Transverse colon (tissue), 4 donors: ENCODE measurements at regions not wholly inside any gene's neighbourhood (a gene's known extent, or its start where the extent isn't known, plus 50 kb on each side); places are given as distances from the start of the nearest gene placed in this dataset.

ENCODE experiments used
- DNase-seq: peaks from one replicate; pipeline ENCODE4 v3.0.0-alpha.2; 2019
- H3K27ac ChIP-seq, 4 donors: fragments of 200-600 bp; sonication (generic); 2 replicates each; pipeline ENCODE4 v1.5.1; 2016 to 2018; ENCODE audit warnings: inconsistent platforms in 4 of 4
- H3K27me3 ChIP-seq: fragments of 200-600 bp; sonication (generic); 2 replicates; pipeline ENCODE4 v1.5.1; 2017; ENCODE audit warnings: inconsistent platforms
- H3K36me3 ChIP-seq, 4 donors: fragments of 200-600 bp; sonication (generic); 2 replicates each; pipeline ENCODE4 v1.5.1; 2017 to 2019; ENCODE audit warnings: inconsistent platforms in 4 of 4
- H3K4me1 ChIP-seq, 4 donors: fragments of 200-600 bp; sonication (generic); 2 replicates each; pipeline ENCODE4 v1.5.1; 2017 to 2020; ENCODE audit warnings: inconsistent platforms in 4 of 4
- H3K4me3 ChIP-seq, 4 donors: fragments of 200-600 bp; sonication (generic); 1 replicate in 1 of 4; 2 replicates in 3 of 4; pipeline versions ENCODE4 v1.5.1 to v1.6.1; 2017 to 2019; ENCODE audit warnings: inconsistent platforms in 4 of 4
- H3K9me3 ChIP-seq, 2 donors: fragments of 200-600 bp; sonication (generic); 2 replicates each; pipeline ENCODE4 v1.5.1; 2017 to 2019; ENCODE audit warnings: inconsistent platforms in 2 of 2
- EP300 ChIP-seq: sonication (generic); formaldehyde crosslinking; IDR thresholded peaks from one replicate; pipeline ENCODE4 v1.6.1; 2017; ENCODE audit warnings: antibody characterized with exemption, low read depth
- POLR2A ChIP-seq: fragments of 450-650 bp; IDR thresholded peaks from one replicate; pipeline ENCODE4 v1.6.1; 2016; ENCODE audit warnings: antibody characterized with exemption, mild to moderate bottlenecking, moderate library complexity
- POLR2AphosphoS5 ChIP-seq, 3 donors: sonication (generic); formaldehyde crosslinking; IDR thresholded peaks; one replicate each; pipeline ENCODE4 v1.6.1; 2016; ENCODE audit warnings: antibody characterized with exemption in 3 of 3
- WGBS, 2 donors: methylation state at CpG; one replicate each; pipeline ENCODE4 v1.1.5; 2018; ENCODE audit warnings: low coverage in 1 of 2; 5-methylcytosine and 5-hydroxymethylcytosine counted together
- in situ Hi-C, 4 donors: fragments of 200-750 bp; cut with MboI; loops; one replicate each; pipeline versions ENCODE4 v1.15.0 to v1.15.1; 2017; ENCODE audit warnings: low sequenced_read_pairs in 3 of 4, low pct_ligation_motif_present in 1 of 4, low pct_unique_long_range_greater_than_20kb in 1 of 4
- intact Hi-C: fragments of 100-400 bp; cut with DNase I; formaldehyde crosslinking; loops from one replicate; pipeline ENCODE4 v1.15.1; 2023; ENCODE audit warnings: low total_unique reads
- TF ChIP-seq, protein P1 (sequence below), 5 experiments: fragments of 200-600 bp in 3 of 5; fragments of 450-650 bp in 2 of 5; sonication (generic) in 3 of 5; IDR thresholded peaks; 1 replicate in 2 of 5; 2 replicates in 3 of 5; pipeline ENCODE4 v1.5.1; 2016 to 2017; ENCODE audit warnings: antibody characterized with exemption in 5 of 5, inconsistent platforms in 3 of 5, mild to moderate bottlenecking in 2 of 5, moderate library complexity in 1 of 5

DNA sequence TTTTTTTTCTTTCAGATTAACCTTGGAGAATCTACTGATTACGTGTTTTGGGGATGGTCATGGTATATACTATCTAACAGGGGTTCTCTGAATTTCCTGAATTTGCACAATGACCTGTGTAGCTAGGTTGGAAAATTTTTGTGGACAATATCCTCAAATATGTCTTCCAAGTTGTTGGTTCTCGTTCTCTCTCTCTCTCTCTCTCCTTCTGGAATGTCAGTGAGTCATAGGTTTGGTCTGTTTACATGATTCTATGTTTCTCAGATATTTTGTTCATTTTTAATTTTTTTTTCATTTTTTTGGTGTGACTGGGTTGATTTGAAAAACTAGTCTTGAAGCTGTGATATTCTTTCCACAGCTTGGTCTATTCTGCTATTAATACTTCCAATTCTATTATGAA, 604.0 kb upstream of the ANO3 start:
- Histone ChIP-seq H3K4me1 (no peaks in the 10 kb centered on the region), H3K27me3 (no peaks in the 10 kb centered on the region), H3K27ac (no peak overlapping the region), H3K36me3 (no peaks in the 10 kb centered on the region), H3K4me3 (no peak overlapping the region), H3K9me3 (no peaks in the 10 kb centered on the region)
- in situ Hi-C loops = no loop called here
- no peak for TF ChIP-seq EP300
- TF ChIP-seq POLR2AphosphoS5 (IDR thresholded peaks at IDR 0.05) = no peak
- no peak for TF ChIP-seq POLR2A
- TF ChIP-seq, protein P1, sequence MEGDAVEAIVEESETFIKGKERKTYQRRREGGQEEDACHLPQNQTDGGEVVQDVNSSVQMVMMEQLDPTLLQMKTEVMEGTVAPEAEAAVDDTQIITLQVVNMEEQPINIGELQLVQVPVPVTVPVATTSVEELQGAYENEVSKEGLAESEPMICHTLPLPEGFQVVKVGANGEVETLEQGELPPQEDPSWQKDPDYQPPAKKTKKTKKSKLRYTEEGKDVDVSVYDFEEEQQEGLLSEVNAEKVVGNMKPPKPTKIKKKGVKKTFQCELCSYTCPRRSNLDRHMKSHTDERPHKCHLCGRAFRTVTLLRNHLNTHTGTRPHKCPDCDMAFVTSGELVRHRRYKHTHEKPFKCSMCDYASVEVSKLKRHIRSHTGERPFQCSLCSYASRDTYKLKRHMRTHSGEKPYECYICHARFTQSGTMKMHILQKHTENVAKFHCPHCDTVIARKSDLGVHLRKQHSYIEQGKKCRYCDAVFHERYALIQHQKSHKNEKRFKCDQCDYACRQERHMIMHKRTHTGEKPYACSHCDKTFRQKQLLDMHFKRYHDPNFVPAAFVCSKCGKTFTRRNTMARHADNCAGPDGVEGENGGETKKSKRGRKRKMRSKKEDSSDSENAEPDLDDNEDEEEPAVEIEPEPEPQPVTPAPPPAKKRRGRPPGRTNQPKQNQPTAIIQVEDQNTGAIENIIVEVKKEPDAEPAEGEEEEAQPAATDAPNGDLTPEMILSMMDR (IDR thresholded peaks at IDR 0.05) = no peak
- 66 to 70% methylated on average over 2 of the region's 2 CpGs for WGBS, 2 donors
- intact Hi-C loops = no loop called here
- no peak for DNase-seq

DNA sequence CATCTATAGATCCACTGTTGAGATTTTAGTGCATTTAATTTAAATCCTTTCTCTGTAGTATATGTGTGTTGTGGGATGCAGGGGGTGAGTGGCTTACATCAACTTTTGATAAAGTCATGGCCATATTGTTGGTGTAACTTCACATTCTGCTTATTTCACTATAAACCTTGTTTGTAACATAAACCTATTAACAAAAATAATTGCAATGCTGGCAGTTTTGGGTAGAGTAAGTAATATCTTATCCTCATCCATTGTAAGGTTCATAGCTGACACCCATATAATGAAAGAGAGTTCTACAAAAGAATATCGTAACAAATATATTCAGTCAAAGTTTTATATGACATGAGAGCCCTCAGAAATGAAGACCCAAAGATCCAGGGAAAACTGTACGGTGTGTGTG, 601.7 kb upstream of the ANO3 start:
- no peaks in the 10 kb centered on the region for H3K27me3 ChIP-seq
- no peaks in the 10 kb centered on the region for H3K36me3 ChIP-seq
- no peak overlapping the region for H3K4me3 ChIP-seq
- TF ChIP-seq, protein P1 (IDR thresholded peaks at IDR 0.05) = no peak
- no peak for TF ChIP-seq POLR2AphosphoS5 (IDR thresholded peaks at IDR 0.05)
- TF ChIP-seq EP300 = no peak
- TF ChIP-seq POLR2A = no peak
- DNase-seq = no peak
- no peaks in the 10 kb centered on the region for H3K9me3 ChIP-seq
- 91 to 96% methylated on average over 2 of the region's 2 CpGs for WGBS, 2 donors
- no peak overlapping the region for H3K27ac ChIP-seq
- H3K4me1 ChIP-seq = no peaks in the 10 kb centered on the region
- in situ Hi-C loops = loop anchor here in 1 of 4 donors (10.0 kb wide), 1 partner anchor 175 kb away; no protein-coding TSS in a partner anchor
- intact Hi-C loops = no loop called here

DNA sequence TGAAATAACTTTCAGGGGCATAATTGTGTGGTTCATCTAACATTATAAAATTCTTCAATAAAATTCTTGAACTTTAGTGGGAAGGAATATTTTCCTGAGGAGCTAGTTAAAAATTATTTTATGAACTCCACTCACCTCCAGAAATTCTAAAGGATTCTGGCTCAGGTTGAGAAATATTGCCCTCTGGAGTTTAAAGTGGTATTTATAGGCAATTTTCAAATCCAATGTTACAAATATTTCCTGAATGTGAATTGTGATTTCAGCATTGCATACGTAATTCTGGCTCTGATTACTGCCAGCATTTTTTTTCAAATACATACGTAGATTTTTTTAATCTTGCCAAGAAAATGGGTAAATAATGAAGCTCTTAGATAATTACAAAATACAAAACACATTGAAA, 598.2 kb upstream of the ANO3 start:
- no peaks in the 10 kb centered on the region for H3K27me3 ChIP-seq
- intact Hi-C loops (no loop called here), in situ Hi-C loops (loop anchor here in 1 of 4 donors (10.0 kb wide), 1 partner anchor 179 kb away; no protein-coding TSS in a partner anchor)
- no peak overlapping the region for H3K4me3 ChIP-seq
- DNase-seq = no peak
- TF ChIP-seq, protein P1 (IDR thresholded peaks at IDR 0.05) = no peak
- TF ChIP-seq POLR2A (no peak), EP300 (no peak), POLR2AphosphoS5 (IDR thresholded peaks at IDR 0.05) (no peak)
- no peak overlapping the region for H3K27ac ChIP-seq
- H3K4me1 ChIP-seq = no peaks in the 10 kb centered on the region
- H3K9me3 ChIP-seq = no peaks in the 10 kb centered on the region
- no peaks in the 10 kb centered on the region for H3K36me3 ChIP-seq
- 22 to 23% methylated on average over 2 of the region's 2 CpGs for WGBS, 2 donors

DNA sequence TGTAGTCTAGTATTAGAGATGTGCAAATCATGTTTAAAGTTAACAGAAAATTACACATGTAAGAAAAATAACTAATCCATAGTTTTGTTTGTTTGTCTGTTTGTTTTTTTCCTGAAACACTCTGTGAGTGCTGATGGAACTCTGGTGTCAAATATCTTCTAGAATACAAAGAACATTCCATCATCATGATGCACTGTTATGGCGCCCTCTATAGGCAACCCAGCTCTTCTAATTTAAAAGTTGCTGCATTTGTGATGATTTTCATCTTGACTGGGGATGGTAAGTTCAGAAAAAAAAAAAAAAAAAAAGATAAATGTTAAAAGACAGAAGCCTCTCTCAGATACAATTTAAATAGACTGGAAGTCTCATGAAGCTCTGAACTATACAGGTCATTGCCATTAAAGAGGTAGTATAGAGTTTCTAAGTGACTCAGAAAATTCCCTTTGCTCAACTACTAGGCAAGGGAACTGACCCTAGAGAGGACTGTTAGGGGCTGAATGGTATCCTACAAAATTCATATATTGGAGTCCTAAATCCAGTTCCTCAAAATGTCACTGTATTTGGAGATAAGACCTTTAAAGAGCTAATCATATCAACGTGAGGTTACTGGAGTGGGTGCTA, 597.2 kb upstream of the ANO3 start:
- no peak overlapping the region for H3K27ac ChIP-seq
- DNase-seq = no peak
- TF ChIP-seq POLR2AphosphoS5 (IDR thresholded peaks at IDR 0.05) (no peak), EP300 (no peak), POLR2A (no peak)
- TF ChIP-seq, protein P1 (IDR thresholded peaks at IDR 0.05) = peak in 1 of 5 experiments; percentile 9
- no peak overlapping the region for H3K4me3 ChIP-seq
- intact Hi-C loops = no loop called here
- in situ Hi-C loops = loop anchor here in 1 of 4 donors (10.0 kb wide), 1 partner anchor 180 kb away; no protein-coding TSS in a partner anchor
- H3K27me3 ChIP-seq = no peaks in the 10 kb centered on the region
- no peaks in the 10 kb centered on the region for H3K9me3 ChIP-seq
- no peaks in the 10 kb centered on the region for H3K4me1 ChIP-seq
- no peaks in the 10 kb centered on the region for H3K36me3 ChIP-seq
- WGBS, 2 donors = 16 to 89% methylated on average over 1 to 2 of the region's 2 CpGs
